ENCODE measurements at regions not wholly inside any gene's neighbourhood (a gene's known extent, or its start where the extent isn't known, plus 50 kb on each side); places are given as distances from the start of the nearest gene placed in this dataset.
"Not testable (repeated sequence)": the region's sequence is repeated elsewhere in the genome, so short reads cannot be mapped to it uniquely, and the experiment has no call there.

GRCh38 chr7:149683181-149683580, 90.2 kb downstream of the ZNF467 start:
- DNase-seq (ENCODE audit: low read depth, low spot score), result no peak

GRCh38 chr7:149682038-149682437, 91.3 kb downstream of the ZNF467 start:
- DNase-seq (ENCODE audit: low read depth, low spot score), result no peak

- no peak for DNase-seq (ENCODE audit: low read depth, low spot score)
These were observed 92.1 kb downstream of the ZNF467 start for GRCh38 chr7:149681274-149681673.

- DNase-seq (ENCODE audit: low read depth, low spot score), result no peak
These were observed 92.9 kb downstream of the ZNF467 start for GRCh38 chr7:149680331-149681025.

- DNase-seq (ENCODE audit: low read depth, low spot score), result not testable (repeated sequence)
These were observed 98.5 kb downstream of the ZNF467 start for GRCh38 chr7:149674728-149675385.

- no peak for DNase-seq (ENCODE audit: low read depth, low spot score)
These were observed 100.4 kb downstream of the ZNF467 start for GRCh38 chr7:149673006-149673405.

GRCh38 chr7:149670288-149670687, 103.1 kb downstream of the ZNF467 start:
- no peak for DNase-seq (ENCODE audit: low read depth, low spot score)

GRCh38 chr7:149669121-149669818, 104.1 kb downstream of the ZNF467 start:
- no peak for DNase-seq (ENCODE audit: low read depth, low spot score)

- no peak for DNase-seq (ENCODE audit: low read depth, low spot score)
These were observed 106.9 kb downstream of the ZNF467 start for GRCh38 chr7:149666360-149666945.

- not testable (repeated sequence) for DNase-seq (ENCODE audit: low read depth, low spot score)
These were observed 107.8 kb downstream of the ZNF467 start for GRCh38 chr7:149665618-149666017.

- no peak for DNase-seq (ENCODE audit: low read depth, low spot score)
These were observed 108.7 kb downstream of the ZNF467 start for GRCh38 chr7:149664666-149665065.

- DNase-seq (ENCODE audit: low read depth, low spot score), result no peak
These were observed 109.2 kb downstream of the ZNF467 start for GRCh38 chr7:149664176-149664575.

GRCh38 chr7:149662591-149663095, 110.7 kb downstream of the ZNF467 start:
- peak; percentile 23 for DNase-seq (ENCODE audit: low read depth, low spot score)

GRCh38 chr7:149655784-149656183, 117.6 kb downstream of the ZNF467 start:
- DNase-seq (ENCODE audit: low read depth, low spot score), result no peak

- DNase-seq (ENCODE audit: low read depth, low spot score), result no peak
These were observed 118.8 kb downstream of the ZNF467 start for GRCh38 chr7:149654588-149654987.

GRCh38 chr7:149650190-149650589, 123.2 kb downstream of the ZNF467 start:
- not testable (repeated sequence) for DNase-seq (ENCODE audit: low read depth, low spot score)

GRCh38 chr7:149644754-149645153, 128.6 kb downstream of the ZNF467 start:
- DNase-seq (ENCODE audit: low read depth, low spot score), result no peak

GRCh38 chr7:149642589-149642988, 130.8 kb downstream of the ZNF467 start:
- no peak for DNase-seq (ENCODE audit: low read depth, low spot score)

- DNase-seq (ENCODE audit: low read depth, low spot score), result no peak
These were observed 134.6 kb downstream of the ZNF467 start for GRCh38 chr7:149638566-149639320.

- DNase-seq (ENCODE audit: low read depth, low spot score), result no peak
These were observed 135.3 kb downstream of the ZNF467 start for GRCh38 chr7:149637911-149638565.
